ENCODE measurements at regions not wholly inside any gene's neighbourhood (a gene's known extent, or its start where the extent isn't known, plus 50 kb on each side); places are given as distances from the start of the nearest gene placed in this dataset.
"Not testable (repeated sequence)": the region's sequence is repeated elsewhere in the genome, so short reads cannot be mapped to it uniquely, and the experiment has no call there.

DNA sequence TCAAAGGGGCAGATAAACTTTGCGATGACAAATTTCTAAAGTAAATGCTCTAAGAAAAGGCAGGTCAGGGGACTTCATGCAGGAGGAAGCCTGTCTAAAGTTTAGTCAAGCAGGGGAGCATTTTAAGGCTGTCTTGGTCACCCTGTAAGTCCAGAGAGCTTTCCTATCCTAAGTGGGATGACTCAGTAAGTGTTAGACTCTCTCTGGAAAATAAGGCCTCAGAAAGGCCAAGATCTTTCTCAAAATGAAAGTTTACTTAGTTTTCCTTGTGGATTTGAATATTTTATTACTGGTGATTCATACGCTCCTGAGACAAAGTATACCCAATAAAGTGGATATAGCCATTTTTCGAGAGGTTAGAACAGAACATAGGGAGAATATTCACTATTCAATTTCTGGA lies 806.9 kb upstream of the CDH9 start:
- Histone ChIP-seq H3K79me2 (ENCODE audit: low read length) (no peaks in the 10 kb centered on the region), H3K9me3 (ENCODE audit: low read length) (no peaks in the 10 kb centered on the region), H3K9ac (ENCODE audit: low read length) (no peak overlapping the region), H3K4me3 (ENCODE audit: low read length) (no peak overlapping the region), H3K4me1 (ENCODE audit: low read length) (no peaks in the 10 kb centered on the region), H4K20me1 (ENCODE audit: insufficient read depth, low read depth, low read length) (no peaks in the 10 kb centered on the region), H3K4me2 (ENCODE audit: low read depth, low read length, poor library complexity, severe bottlenecking) (no peak overlapping the region), H3K27me3 (ENCODE audit: low read length) (no peaks in the 10 kb centered on the region), H3K36me3 (ENCODE audit: insufficient read depth, low read length) (no peaks in the 10 kb centered on the region), H2AFZ (ENCODE audit: low read length) (no peak overlapping the region; the same call in 1 of the 2 replicates), H3K9me2 (replicated peaks; ENCODE audit: insufficient read depth, low read length) (no peaks in the 10 kb centered on the region), H3K27ac (ENCODE audit: low read length) (no peak overlapping the region)
- no peak for DNase-seq

- H3K36me3 ChIP-seq (ENCODE audit: insufficient read depth, low read length); H2AFZ ChIP-seq (ENCODE audit: low read length); H3K79me2 ChIP-seq (ENCODE audit: low read length); H3K4me3 ChIP-seq (ENCODE audit: low read length); H3K9ac ChIP-seq (ENCODE audit: low read length); H3K9me3 ChIP-seq (ENCODE audit: low read length); DNase-seq; H3K4me1 ChIP-seq (ENCODE audit: low read length); H4K20me1 ChIP-seq (ENCODE audit: insufficient read depth, low read depth, low read length); H3K9me2 ChIP-seq (replicated peaks; ENCODE audit: insufficient read depth, low read length); H3K27ac ChIP-seq (ENCODE audit: low read length); H3K4me2 ChIP-seq (ENCODE audit: low read depth, low read length, poor library complexity, severe bottlenecking); H3K27me3 ChIP-seq (ENCODE audit: low read length): not testable (repeated sequence)
These were observed 798.3 kb upstream of the CDH9 start for GRCh38 chr5:27836704-27837103.

DNA sequence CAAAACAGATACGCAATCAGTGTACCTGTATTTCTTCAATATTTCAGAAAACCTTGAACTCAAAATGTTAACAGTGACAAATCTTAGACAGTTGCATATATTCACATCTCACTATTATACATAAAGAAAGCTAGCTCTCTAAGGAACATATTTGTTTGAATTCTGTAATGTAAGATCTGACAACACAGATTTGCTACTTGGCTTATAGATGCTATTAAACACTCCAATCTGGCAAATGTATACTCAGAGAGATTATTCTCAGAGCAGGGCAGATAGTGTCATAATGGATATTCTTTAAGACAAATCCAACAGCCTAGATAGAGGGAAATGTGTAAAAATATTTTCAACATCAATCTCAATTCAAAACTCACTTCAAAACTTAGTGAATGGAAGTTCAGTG lies 794.5 kb upstream of the CDH9 start:
- Histone ChIP-seq H3K4me1 (ENCODE audit: low read length) (no peaks in the 10 kb centered on the region), H3K4me2 (ENCODE audit: low read depth, low read length, poor library complexity, severe bottlenecking) (no peak overlapping the region), H3K36me3 (ENCODE audit: insufficient read depth, low read length) (no peaks in the 10 kb centered on the region), H3K9me2 (replicated peaks; ENCODE audit: insufficient read depth, low read length) (no peaks in the 10 kb centered on the region), H3K9ac (ENCODE audit: low read length) (no peak overlapping the region), H3K79me2 (ENCODE audit: low read length) (no peaks in the 10 kb centered on the region), H3K27ac (ENCODE audit: low read length) (no peak overlapping the region), H4K20me1 (ENCODE audit: insufficient read depth, low read depth, low read length) (no peaks in the 10 kb centered on the region), H3K27me3 (ENCODE audit: low read length) (no peaks in the 10 kb centered on the region), H3K9me3 (ENCODE audit: low read length) (no peaks in the 10 kb centered on the region), H2AFZ (ENCODE audit: low read length) (no peak overlapping the region), H3K4me3 (ENCODE audit: low read length) (no peak overlapping the region)
- no peak for DNase-seq

DNA sequence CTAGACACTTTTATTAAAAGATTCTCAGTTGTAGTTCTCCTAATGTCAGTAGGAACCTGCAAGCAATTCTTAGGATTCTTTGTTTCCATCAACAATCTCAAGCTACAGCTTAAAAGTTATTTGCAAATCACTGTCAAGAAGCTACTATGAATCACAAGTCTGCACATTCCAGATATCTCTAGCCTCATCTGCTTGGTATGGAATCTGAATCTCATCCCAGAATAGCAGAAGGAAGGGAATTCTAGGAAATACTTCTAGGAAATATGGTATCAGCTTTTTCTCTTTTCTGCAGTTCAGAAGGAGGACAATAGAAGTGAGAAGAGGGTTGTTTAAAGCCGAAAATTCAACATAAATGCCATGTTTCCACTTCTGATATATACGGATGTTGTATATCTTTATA lies 792.2 kb upstream of the CDH9 start:
- no peak overlapping the region for H3K4me3 ChIP-seq (ENCODE audit: low read length)
- no peak overlapping the region for H3K9ac ChIP-seq (ENCODE audit: low read length)
- H3K9me3 ChIP-seq (ENCODE audit: low read length), result no peaks in the 10 kb centered on the region
- H3K4me2 ChIP-seq (ENCODE audit: low read depth, low read length, poor library complexity, severe bottlenecking), result no peak overlapping the region
- no peaks in the 10 kb centered on the region for H3K79me2 ChIP-seq (ENCODE audit: low read length)
- H3K27me3 ChIP-seq (ENCODE audit: low read length), result no peaks in the 10 kb centered on the region
- no peak for DNase-seq
- H2AFZ ChIP-seq (ENCODE audit: low read length), result no peak overlapping the region
- H3K4me1 ChIP-seq (ENCODE audit: low read length), result peaks cover 6% of the 10 kb centered on the region; the same call in 1 of the 2 replicates
- no peaks in the 10 kb centered on the region for H3K36me3 ChIP-seq (ENCODE audit: insufficient read depth, low read length)
- no peaks in the 10 kb centered on the region for H3K9me2 ChIP-seq (replicated peaks; ENCODE audit: insufficient read depth, low read length)
- no peaks in the 10 kb centered on the region for H4K20me1 ChIP-seq (ENCODE audit: insufficient read depth, low read depth, low read length)
- no peak overlapping the region for H3K27ac ChIP-seq (ENCODE audit: low read length)

- H3K4me1 ChIP-seq (ENCODE audit: low read length), result peaks cover 6% of the 10 kb centered on the region; the same call in 1 of the 2 replicates
- no peaks in the 10 kb centered on the region for H3K9me2 ChIP-seq (replicated peaks; ENCODE audit: insufficient read depth, low read length)
- no peak overlapping the region for H3K4me3 ChIP-seq (ENCODE audit: low read length)
- no peak overlapping the region for H2AFZ ChIP-seq (ENCODE audit: low read length)
- H3K36me3 ChIP-seq (ENCODE audit: insufficient read depth, low read length), result no peaks in the 10 kb centered on the region
- H3K79me2 ChIP-seq (ENCODE audit: low read length), result no peaks in the 10 kb centered on the region
- DNase-seq, result no peak
- no peaks in the 10 kb centered on the region for H4K20me1 ChIP-seq (ENCODE audit: insufficient read depth, low read depth, low read length)
- 0 out of 2 replicates have a peak, but pooled peaks cover 2% of the 10 kb centered on the region for H3K9me3 ChIP-seq (ENCODE audit: low read length)
- no peaks in the 10 kb centered on the region for H3K27me3 ChIP-seq (ENCODE audit: low read length)
- H3K27ac ChIP-seq (ENCODE audit: low read length), result no peak overlapping the region
- H3K4me2 ChIP-seq (ENCODE audit: low read depth, low read length, poor library complexity, severe bottlenecking), result no peak overlapping the region
- no peak overlapping the region for H3K9ac ChIP-seq (ENCODE audit: low read length)
These were observed 783.3 kb upstream of the CDH9 start for GRCh38 chr5:27821681-27822080.

- Histone ChIP-seq H3K4me2 (ENCODE audit: low read depth, low read length, poor library complexity, severe bottlenecking) (no peak overlapping the region), H3K4me1 (ENCODE audit: low read length) (no peaks in the 10 kb centered on the region), H4K20me1 (ENCODE audit: insufficient read depth, low read depth, low read length) (no peaks in the 10 kb centered on the region), H3K4me3 (ENCODE audit: low read length) (no peak overlapping the region), H3K27ac (ENCODE audit: low read length) (no peak overlapping the region), H3K27me3 (ENCODE audit: low read length) (no peaks in the 10 kb centered on the region), H3K9me3 (ENCODE audit: low read length) (0 out of 2 replicates have a peak, but pooled peaks cover 5% of the 10 kb centered on the region), H2AFZ (ENCODE audit: low read length) (no peak overlapping the region), H3K79me2 (ENCODE audit: low read length) (no peaks in the 10 kb centered on the region), H3K9ac (ENCODE audit: low read length) (no peak overlapping the region), H3K36me3 (ENCODE audit: insufficient read depth, low read length) (no peaks in the 10 kb centered on the region), H3K9me2 (replicated peaks; ENCODE audit: insufficient read depth, low read length) (no peaks in the 10 kb centered on the region)
- no peak for DNase-seq
These were observed 780.5 kb upstream of the CDH9 start for GRCh38 chr5:27818888-27819287.

GRCh38 chr5:27814983-27815382 lies 776.6 kb upstream of the CDH9 start:
- no peaks in the 10 kb centered on the region for H3K79me2 ChIP-seq (ENCODE audit: low read length)
- no peak overlapping the region for H2AFZ ChIP-seq (ENCODE audit: low read length)
- no peak overlapping the region for H3K4me2 ChIP-seq (ENCODE audit: low read depth, low read length, poor library complexity, severe bottlenecking)
- H3K27me3 ChIP-seq (ENCODE audit: low read length), result no peaks in the 10 kb centered on the region
- no peaks in the 10 kb centered on the region for H3K4me1 ChIP-seq (ENCODE audit: low read length)
- H3K36me3 ChIP-seq (ENCODE audit: insufficient read depth, low read length), result no peaks in the 10 kb centered on the region
- 0 out of 2 replicates have a peak, but pooled peaks cover 5% of the 10 kb centered on the region for H3K9me3 ChIP-seq (ENCODE audit: low read length)
- no peaks in the 10 kb centered on the region for H3K9me2 ChIP-seq (replicated peaks; ENCODE audit: insufficient read depth, low read length)
- no peak overlapping the region for H3K27ac ChIP-seq (ENCODE audit: low read length)
- H3K4me3 ChIP-seq (ENCODE audit: low read length), result no peak overlapping the region
- H3K9ac ChIP-seq (ENCODE audit: low read length), result no peak overlapping the region
- no peak for DNase-seq
- no peaks in the 10 kb centered on the region for H4K20me1 ChIP-seq (ENCODE audit: insufficient read depth, low read depth, low read length)

DNA sequence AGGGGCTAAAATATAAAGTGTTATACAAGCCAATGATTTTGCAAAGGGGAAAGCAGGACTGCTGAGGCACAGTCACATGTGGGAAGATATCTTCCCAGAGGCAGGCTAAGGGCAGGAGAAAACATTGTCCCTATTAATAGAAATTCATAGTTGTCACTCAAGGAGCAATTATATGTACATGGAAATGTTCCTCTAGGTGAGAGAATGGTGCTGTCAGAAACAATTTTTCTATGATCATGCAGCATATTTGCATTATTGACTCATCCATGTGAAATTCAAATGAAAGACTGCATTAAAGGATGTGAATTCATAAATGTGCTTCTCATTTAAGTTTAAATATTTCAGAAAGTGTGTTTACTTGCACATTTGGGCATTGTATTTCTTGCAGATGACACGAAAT lies 775.9 kb upstream of the CDH9 start:
- no peak for DNase-seq
- Histone ChIP-seq H4K20me1 (ENCODE audit: insufficient read depth, low read depth, low read length) (no peaks in the 10 kb centered on the region), H3K79me2 (ENCODE audit: low read length) (no peaks in the 10 kb centered on the region), H3K36me3 (ENCODE audit: insufficient read depth, low read length) (no peaks in the 10 kb centered on the region), H3K4me2 (ENCODE audit: low read depth, low read length, poor library complexity, severe bottlenecking) (no peak overlapping the region), H3K4me1 (ENCODE audit: low read length) (no peaks in the 10 kb centered on the region), H3K9ac (ENCODE audit: low read length) (no peak overlapping the region), H3K27ac (ENCODE audit: low read length) (no peak overlapping the region), H3K27me3 (ENCODE audit: low read length) (no peaks in the 10 kb centered on the region), H3K9me2 (replicated peaks; ENCODE audit: insufficient read depth, low read length) (no peaks in the 10 kb centered on the region), H3K9me3 (ENCODE audit: low read length) (0 out of 2 replicates have a peak, but pooled peaks cover 5% of the 10 kb centered on the region), H2AFZ (ENCODE audit: low read length) (no peak overlapping the region), H3K4me3 (ENCODE audit: low read length) (no peak overlapping the region)

DNA sequence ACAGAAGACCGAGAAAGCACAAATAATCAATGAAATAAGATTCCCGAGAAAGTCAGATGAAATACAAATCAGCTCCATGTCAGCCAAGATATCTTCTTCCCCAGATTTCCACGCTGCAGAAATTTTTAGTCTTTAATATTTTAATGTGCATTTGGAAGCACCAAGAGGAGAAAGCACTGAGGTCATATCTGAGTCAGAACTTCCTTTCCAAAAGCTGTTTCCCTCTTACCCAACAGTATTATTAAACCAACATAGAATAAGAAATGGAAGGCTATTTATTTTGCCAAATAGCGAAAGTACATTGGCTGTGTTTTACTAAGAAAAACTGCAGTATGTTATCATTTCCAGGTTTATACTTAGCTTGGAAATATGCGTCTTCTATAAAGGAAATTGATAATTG lies 772.1 kb upstream of the CDH9 start:
- no peak overlapping the region for H3K4me2 ChIP-seq (ENCODE audit: low read depth, low read length, poor library complexity, severe bottlenecking)
- no peaks in the 10 kb centered on the region for H3K36me3 ChIP-seq (ENCODE audit: insufficient read depth, low read length)
- H3K4me3 ChIP-seq (ENCODE audit: low read length), result no peak overlapping the region
- no peaks in the 10 kb centered on the region for H3K79me2 ChIP-seq (ENCODE audit: low read length)
- no peak for DNase-seq
- H3K27ac ChIP-seq (ENCODE audit: low read length), result no peak overlapping the region
- H3K9me3 ChIP-seq (ENCODE audit: low read length), result peaks cover 3% of the 10 kb centered on the region; the same call in 1 of the 2 replicates
- H3K4me1 ChIP-seq (ENCODE audit: low read length), result no peaks in the 10 kb centered on the region
- H3K9me2 ChIP-seq (replicated peaks; ENCODE audit: insufficient read depth, low read length), result no peaks in the 10 kb centered on the region
- no peak overlapping the region for H2AFZ ChIP-seq (ENCODE audit: low read length)
- no peaks in the 10 kb centered on the region for H3K27me3 ChIP-seq (ENCODE audit: low read length)
- H3K9ac ChIP-seq (ENCODE audit: low read length), result no peak overlapping the region
- H4K20me1 ChIP-seq (ENCODE audit: insufficient read depth, low read depth, low read length), result no peaks in the 10 kb centered on the region

All from Karpas-422 (cell line).